Fibroblast of skin of scalp (primary cell): ENCODE measurements at regions not wholly inside any gene's neighbourhood (a gene's known extent, or its start where the extent isn't known, plus 50 kb on each side); places are given as distances from the start of the nearest gene placed in this dataset.
"Not testable (repeated sequence)": the region's sequence is repeated elsewhere in the genome, so short reads cannot be mapped to it uniquely, and the experiment has no call there.

Experiments used
- DNase-seq: peaks from one replicate; pipeline ENCODE4 v3.0.0-alpha.2; 2013

- DNase-seq: no peak
Measured at GRCh38 chrX:13179586-13179985, 135.2 kb upstream of the FAM9C start.

GRCh38 chrX:13179100-13179499 is 134.7 kb upstream of the FAM9C start:
- no peak for DNase-seq

DNA sequence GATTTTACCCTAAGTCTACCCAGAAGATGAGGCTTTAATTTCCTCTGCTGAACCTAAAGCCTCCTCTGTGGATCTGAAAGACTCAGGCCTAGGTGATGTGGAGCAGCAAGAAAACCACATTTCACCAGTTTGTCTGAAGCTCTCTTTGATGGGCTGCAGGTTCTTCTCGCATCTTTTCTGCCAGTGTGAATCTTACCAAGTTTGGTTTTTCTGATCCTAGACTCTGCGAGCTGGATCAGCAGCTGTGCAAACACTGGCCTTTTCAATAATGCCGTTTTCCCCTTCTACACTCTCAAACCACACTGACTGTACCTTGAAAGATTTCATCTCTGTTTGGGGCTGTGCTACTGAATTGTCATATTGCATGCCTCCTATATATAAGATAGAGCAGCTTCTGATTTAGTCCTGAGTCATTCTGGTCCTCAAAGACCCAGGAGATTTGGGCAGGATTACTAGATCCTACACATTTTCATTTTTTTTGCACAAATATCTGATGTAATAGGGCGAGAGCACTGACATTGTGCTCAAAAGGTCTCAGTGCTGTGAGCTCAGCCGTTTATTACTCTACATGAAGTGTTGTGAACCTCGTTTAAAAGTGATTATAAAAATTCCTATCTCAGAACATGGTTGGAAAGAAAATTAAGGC is 133.6 kb upstream of the FAM9C start:
- DNase-seq: peak; percentile 55

- no peak for DNase-seq
Measured at GRCh38 chrX:13175056-13175455, 130.6 kb upstream of the FAM9C start.

GRCh38 chrX:13170966-13171558 is 126.6 kb upstream of the FAM9C start:
- DNase-seq: no peak

DNA sequence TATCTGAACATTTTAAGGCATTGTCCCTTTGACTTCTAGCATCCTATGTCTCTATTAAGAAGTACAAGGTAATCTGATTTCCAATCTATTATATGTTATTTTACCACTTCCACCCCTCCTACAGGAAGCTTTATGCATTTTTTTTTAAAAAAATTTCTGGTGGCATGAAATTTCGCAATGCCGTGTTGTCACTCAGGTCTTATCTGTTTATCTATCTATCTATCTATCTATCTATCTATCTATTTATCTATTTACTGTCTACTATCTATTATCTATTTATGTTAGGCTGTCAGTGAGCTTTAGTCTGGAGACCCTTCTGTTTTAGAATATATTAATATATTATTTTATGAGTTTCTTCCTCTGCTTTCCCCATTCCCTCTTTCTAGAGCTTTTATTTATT is 125.3 kb upstream of the FAM9C start:
- DNase-seq: no peak

DNA sequence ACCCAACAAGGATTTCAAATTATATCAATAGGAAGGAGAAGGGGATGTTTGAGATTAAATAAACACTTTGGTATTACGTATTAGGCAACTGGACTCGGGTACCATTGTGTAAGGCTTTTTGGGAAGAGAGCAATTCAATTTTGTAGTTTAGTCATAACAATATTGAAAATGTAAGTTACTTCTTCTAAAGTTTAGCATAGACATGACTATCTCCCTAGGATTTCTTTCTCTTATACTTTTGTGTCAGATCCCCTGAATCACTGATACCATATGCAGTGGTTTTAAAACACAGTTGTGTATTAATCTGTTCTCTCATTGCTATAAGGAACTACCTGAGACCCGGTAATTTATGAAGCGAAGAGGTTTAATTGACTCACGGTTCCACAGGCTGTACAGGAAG is 123.8 kb upstream of the FAM9C start:
- DNase-seq: no peak

DNA sequence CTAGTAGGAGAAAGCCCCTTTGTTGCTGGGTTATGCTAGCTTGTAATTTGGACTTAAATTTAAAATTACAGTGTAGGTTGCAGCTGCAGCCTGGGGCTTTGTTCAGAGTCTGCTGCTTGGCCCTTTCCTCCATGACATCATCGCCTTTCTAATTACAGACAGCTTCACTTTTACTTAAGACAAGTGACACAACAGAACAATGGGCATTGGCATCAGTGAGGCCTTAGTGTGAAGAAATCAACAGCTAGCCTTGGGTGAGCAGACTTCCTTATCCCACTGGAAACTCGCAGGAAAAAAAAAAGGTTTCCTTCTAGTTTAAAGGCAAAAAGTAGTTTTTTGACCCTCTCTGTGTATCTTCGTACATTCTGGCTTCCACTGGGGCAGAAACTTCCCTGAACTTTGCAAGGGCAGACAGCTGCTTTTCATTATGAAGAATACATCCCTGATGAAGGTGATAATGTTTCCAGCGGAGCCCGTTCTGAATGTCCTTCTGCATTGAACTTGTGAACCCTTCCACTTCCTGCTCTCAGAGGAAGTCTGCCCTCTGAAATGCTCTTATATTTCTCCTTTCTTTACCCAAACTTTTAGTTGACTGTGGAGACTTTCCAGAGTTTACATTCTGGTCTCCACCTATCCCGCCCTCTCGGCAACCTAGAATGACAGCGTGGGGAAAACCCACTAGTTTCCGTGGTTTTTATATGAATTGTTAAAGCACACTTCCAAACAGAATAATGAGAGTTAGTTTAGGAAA is 123.2 kb upstream of the FAM9C start:
- peak; percentile 25 for DNase-seq

GRCh38 chrX:13165266-13166189 is 121.1 kb upstream of the FAM9C start:
- no peak for DNase-seq

GRCh38 chrX:13164611-13165010 is 120.2 kb upstream of the FAM9C start:
- DNase-seq: no peak

- no peak for DNase-seq
Measured at GRCh38 chrX:13162772-13163410, 118.5 kb upstream of the FAM9C start.

GRCh38 chrX:13159886-13160285 is 115.5 kb upstream of the FAM9C start:
- no peak for DNase-seq

- no peak for DNase-seq
Measured at GRCh38 chrX:13158911-13159310, 114.5 kb upstream of the FAM9C start.

DNA sequence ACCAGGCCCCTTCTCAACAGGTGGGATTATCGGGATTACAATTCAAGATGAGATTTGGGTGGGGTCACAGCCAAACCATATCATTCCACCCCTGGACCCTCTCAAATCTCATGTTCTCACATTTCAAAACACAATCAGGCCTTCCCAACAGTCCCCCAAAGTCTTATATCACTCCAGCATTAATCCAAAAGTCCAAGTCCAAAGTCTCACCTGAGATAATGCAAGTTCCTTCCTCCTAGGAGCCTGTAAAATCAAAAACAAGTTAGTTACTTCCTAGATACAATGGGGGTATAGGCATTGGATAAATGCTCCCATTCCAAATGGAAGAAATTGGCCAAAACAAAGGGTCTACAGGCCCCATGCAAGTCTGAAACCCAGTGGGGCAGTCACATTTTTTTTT is 111.1 kb upstream of the FAM9C start:
- DNase-seq: not testable (repeated sequence)

- DNase-seq: peak; percentile 64
Measured at GRCh38 chrX:13153796-13154195, 109.4 kb upstream of the FAM9C start.

DNA sequence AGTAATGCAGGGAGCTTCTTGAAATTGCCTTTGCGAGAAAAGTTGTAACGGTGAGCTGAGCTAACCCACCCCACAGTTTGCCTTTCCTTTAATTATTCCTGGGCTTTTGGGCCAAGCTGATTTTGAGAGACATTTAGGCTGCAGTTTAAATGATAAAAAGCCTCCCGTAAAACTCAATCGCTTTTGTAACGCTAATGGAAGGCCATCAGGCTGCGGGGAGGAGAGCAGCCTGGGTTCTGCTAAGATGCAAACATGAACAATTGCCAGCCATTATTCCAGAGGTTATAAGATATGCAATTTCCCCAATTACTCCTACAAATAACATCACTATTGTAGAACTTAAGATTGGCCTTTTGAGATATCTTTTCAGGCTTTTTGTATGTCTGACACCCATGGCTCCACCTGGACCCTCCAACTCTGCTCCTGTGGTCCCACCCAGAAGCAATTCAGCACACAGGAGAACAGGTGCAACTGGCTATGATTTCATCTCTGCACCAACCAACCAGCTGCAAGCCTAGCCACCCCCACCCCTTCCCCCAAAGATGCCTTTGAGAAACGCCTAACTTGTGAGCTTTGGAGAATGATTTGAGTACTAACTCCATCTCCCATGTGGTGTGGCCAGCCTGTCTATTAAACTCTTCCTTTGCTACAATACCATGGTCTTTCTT is 108.2 kb upstream of the FAM9C start:
- no peak for DNase-seq

- DNase-seq: peak; percentile 46
Measured at GRCh38 chrX:13151828-13152517, 107.6 kb upstream of the FAM9C start.

GRCh38 chrX:13149702-13150350 is 105.4 kb upstream of the FAM9C start:
- no peak for DNase-seq

- no peak for DNase-seq
Measured at GRCh38 chrX:13147733-13148132, 103.3 kb upstream of the FAM9C start.

- DNase-seq: no peak
Measured at GRCh38 chrX:13147147-13147546, 102.7 kb upstream of the FAM9C start.
